Cardiac muscle cell (in vitro differentiated cells and primary cell): ENCODE measurements at regions not wholly inside any gene's neighbourhood (a gene's known extent, or its start where the extent isn't known, plus 50 kb on each side); places are given as distances from the start of the nearest gene placed in this dataset.

Experiments used
- DNase-seq, 2 donors: peaks; one replicate each; pipeline versions ENCODE4 v3.0.0 to v3.0.0-alpha.2; 2010 to 2017; ENCODE audit warnings: low read depth in 1 of 2, low spot score in 1 of 2
- H3K27ac ChIP-seq: fragments of 200-600 bp; sonication (generic); 2 replicates; pipeline ENCODE4 v1.5.1; 2016
- H3K27me3 ChIP-seq: fragments of 200-600 bp; sonication (generic); 2 replicates; pipeline ENCODE4 v1.6.0; 2016; ENCODE audit warnings: control low read depth
- H3K36me3 ChIP-seq: fragments of 200-600 bp; sonication (generic); 2 replicates; pipeline ENCODE4 v1.5.1; 2016; ENCODE audit warnings: control low read depth
- H3K4me1 ChIP-seq: fragments of 200-600 bp; sonication (generic); 2 replicates; pipeline ENCODE4 v1.8.1; 2017; ENCODE audit warnings: low read depth, mild to moderate bottlenecking, mixed run types
- H3K4me3 ChIP-seq: fragments of 200-600 bp; sonication (generic); 2 replicates; pipeline ENCODE4 v1.5.1; 2016; ENCODE audit warnings: mild to moderate bottlenecking
- H3K9me3 ChIP-seq: fragments of 200-600 bp; sonication (generic); 2 replicates; pipeline ENCODE4 v1.5.1; 2017; ENCODE audit warnings: low read depth, mild to moderate bottlenecking, control low read depth
- CTCF ChIP-seq: IDR thresholded peaks from 2 replicates; pipeline ENCODE4 v1.5.1; 2012; ENCODE audit warnings: low read depth, mild to moderate bottlenecking, low read length

- DNase-seq: no peak
- TF ChIP-seq CTCF: no peak
These were observed 100.8 kb downstream of the SHANK2 start for GRCh38 chr11:71151561-71151960.

DNA sequence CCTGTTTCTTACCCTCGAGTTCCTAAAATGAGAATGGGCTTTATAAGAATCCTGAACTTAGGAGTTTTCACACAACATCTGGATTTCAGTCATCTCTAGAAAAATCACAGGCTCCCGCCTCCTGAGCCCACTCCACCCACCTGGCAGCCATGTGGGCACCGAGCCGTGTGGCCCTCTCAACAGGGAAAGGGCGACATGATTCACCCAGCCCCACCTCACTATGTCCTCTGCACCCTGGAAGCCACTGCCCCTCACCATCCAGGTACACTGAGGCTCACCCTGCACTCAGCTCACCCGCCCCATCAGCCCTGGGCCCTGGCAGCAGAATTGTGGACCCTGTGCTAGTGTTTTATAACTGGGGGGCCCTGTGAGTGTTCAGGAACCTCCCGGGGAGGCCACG, 101.5 kb downstream of the SHANK2 start:
- no peak for TF ChIP-seq CTCF
- no peak overlapping the region for H3K27ac ChIP-seq

More at GRCh38 chr11:71151561-71151960, 100.8 kb downstream of the SHANK2 start:
- H3K9me3 ChIP-seq: no peaks in the 10 kb centered on the region
- H3K27ac ChIP-seq: no peak overlapping the region
- H3K36me3 ChIP-seq: no peaks in the 10 kb centered on the region
- no peaks in the 10 kb centered on the region for H3K4me1 ChIP-seq
- peaks cover 24% of the 10 kb centered on the region for H3K27me3 ChIP-seq
- no peak overlapping the region for H3K4me3 ChIP-seq

DNA sequence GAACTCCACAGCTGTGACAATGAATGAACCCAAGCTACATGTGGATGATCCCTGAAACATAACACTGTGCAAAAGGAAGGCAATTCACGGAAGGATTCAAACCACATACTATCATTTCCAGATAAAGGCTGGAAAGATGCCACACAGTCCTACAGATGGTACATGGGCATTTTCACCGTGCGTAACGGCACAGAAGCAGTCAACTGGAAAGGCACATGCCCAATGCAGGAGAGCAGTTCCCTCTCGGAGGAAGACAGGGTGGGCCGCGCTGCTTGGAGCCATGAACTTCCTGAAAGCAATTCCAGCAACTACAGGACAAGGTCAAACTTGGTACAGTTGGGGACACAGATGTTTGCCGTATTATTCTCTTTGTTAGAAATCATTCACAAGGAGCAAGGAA, 103.7 kb downstream of the SHANK2 start:
- H3K9me3 ChIP-seq: no peaks in the 10 kb centered on the region
- DNase-seq: no peak
- no peak overlapping the region for H3K4me3 ChIP-seq
- no peak overlapping the region for H3K27ac ChIP-seq
- TF ChIP-seq CTCF: no peak
- no peaks in the 10 kb centered on the region for H3K4me1 ChIP-seq
- no peaks in the 10 kb centered on the region for H3K36me3 ChIP-seq
- H3K27me3 ChIP-seq: peaks cover 24% of the 10 kb centered on the region

More for the DNA sequence above, 101.5 kb downstream of the SHANK2 start:
- Histone ChIP-seq H3K4me3 (no peak overlapping the region), H3K9me3 (no peaks in the 10 kb centered on the region), H3K36me3 (no peaks in the 10 kb centered on the region), H3K27me3 (peaks cover 24% of the 10 kb centered on the region), H3K4me1 (no peaks in the 10 kb centered on the region)
- DNase-seq: no peak

DNA sequence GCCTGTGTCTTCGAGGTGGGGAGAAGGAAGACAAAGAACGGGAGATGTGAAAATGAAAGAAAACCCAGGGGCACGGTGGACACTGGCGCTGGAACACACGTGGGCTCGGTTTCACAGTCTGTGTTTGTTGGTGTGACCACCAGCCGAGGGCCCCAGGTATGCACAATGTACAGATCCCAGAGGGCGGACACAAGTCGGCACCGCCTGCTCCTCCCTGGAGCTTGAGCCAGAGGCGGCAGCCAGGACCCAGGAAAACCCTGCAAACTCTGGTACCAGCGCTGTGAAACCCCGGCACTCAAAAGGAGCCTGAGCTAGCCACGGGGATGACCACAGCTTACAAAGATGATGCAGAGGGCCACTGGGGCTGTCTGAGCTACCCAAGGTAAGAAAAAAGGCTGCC, 105.0 kb downstream of the SHANK2 start:
- H3K36me3 ChIP-seq: no peaks in the 10 kb centered on the region
- no peaks in the 10 kb centered on the region for H3K4me1 ChIP-seq
- TF ChIP-seq CTCF: no peak
- no peak for DNase-seq
- H3K4me3 ChIP-seq: no peak overlapping the region
- H3K27ac ChIP-seq: no peak overlapping the region
- no peaks in the 10 kb centered on the region for H3K9me3 ChIP-seq
- peaks cover 22% of the 10 kb centered on the region for H3K27me3 ChIP-seq

GRCh38 chr11:71146846-71147245, 105.5 kb downstream of the SHANK2 start:
- H3K4me3 ChIP-seq: no peak overlapping the region
- no peak for DNase-seq
- no peak overlapping the region for H3K27ac ChIP-seq
- no peaks in the 10 kb centered on the region for H3K9me3 ChIP-seq
- no peaks in the 10 kb centered on the region for H3K4me1 ChIP-seq
- no peaks in the 10 kb centered on the region for H3K36me3 ChIP-seq
- peaks cover 19% of the 10 kb centered on the region for H3K27me3 ChIP-seq
- no peak for TF ChIP-seq CTCF
